ENCODE measurements at regions not wholly inside any gene's neighbourhood (a gene's known extent, or its start where the extent isn't known, plus 50 kb on each side); places are given as distances from the start of the nearest gene placed in this dataset.

GRCh38 chr12:28780960-28781359 is 368.1 kb upstream of the FAR2 start:
- H3K4me1 Mint-ChIP-seq: peaks cover 10% of the 10 kb centered on the region in 2 experiments
- H3K18ac ChIP-seq (ENCODE audit: insufficient read length, low read depth, low read length): no peak overlapping the region
- H3K27me3 ChIP-seq (ENCODE audit: insufficient read depth, low read length): no peaks in the 10 kb centered on the region
- no peaks in the 10 kb centered on the region for H3K79me2 ChIP-seq (ENCODE audit: insufficient read depth, low read length)
- TF ChIP-seq CTCF (conservative IDR thresholded peaks at IDR 0.05): no peak
- no peaks in the 10 kb centered on the region for H3K9me3 Mint-ChIP-seq
- no CpG with 5 or more reads among the region's 5 CpGs for WGBS (ENCODE audit: extremely low coverage, insufficient read length, low lambda C conversion rate)
- H2BK120ac ChIP-seq (ENCODE audit: low read depth, low read length, poor library complexity, severe bottlenecking): no peak overlapping the region
- H3K79me1 ChIP-seq (ENCODE audit: insufficient read depth, low read depth, low read length, poor library complexity, severe bottlenecking): no peaks in the 10 kb centered on the region
- H2BK12ac ChIP-seq (ENCODE audit: insufficient read length, low read depth, low read length): no peak overlapping the region
- no peak overlapping the region for H4K5ac ChIP-seq (ENCODE audit: insufficient read length, low read depth, low read length)
- H3T11ph ChIP-seq (ENCODE audit: low read length): no peak overlapping the region
- H2AFZ ChIP-seq (ENCODE audit: low read length): no peak overlapping the region
- no peaks in the 10 kb centered on the region for H3K9me3 ChIP-seq (ENCODE audit: control insufficient read depth, low read depth, low read length)
- H3K4ac ChIP-seq (ENCODE audit: low read depth, low read length): no peak overlapping the region
- no peak overlapping the region for H2BK15ac ChIP-seq (ENCODE audit: low read depth, low read length)
- no peak overlapping the region for H3K4me3 Mint-ChIP-seq
- no peak overlapping the region for H3K14ac ChIP-seq (ENCODE audit: insufficient read depth, low read length)
- no peak overlapping the region for H4K91ac ChIP-seq (ENCODE audit: insufficient read length, low read depth, low read length)
- no peak overlapping the region for H3K9ac ChIP-seq (ENCODE audit: extremely low read depth, insufficient read length, low read length)
- no peaks in the 10 kb centered on the region for H3K4me1 ChIP-seq (ENCODE audit: insufficient read depth, low read length)
- no peaks in the 10 kb centered on the region for H3K27me3 Mint-ChIP-seq (ENCODE audit: low read depth)
- no peak overlapping the region for H2AK5ac ChIP-seq (ENCODE audit: insufficient read length, low read length)
- H3K23me2 ChIP-seq (ENCODE audit: insufficient read length, low read depth, low read length, poor library complexity, severe bottlenecking): no peaks in the 10 kb centered on the region
- H3K23ac ChIP-seq (ENCODE audit: insufficient read length, low read depth, low read length): no peak overlapping the region
- no peak overlapping the region for H2BK20ac ChIP-seq (ENCODE audit: low read depth, low read length, poor library complexity, severe bottlenecking)
- no peak overlapping the region for H2BK5ac ChIP-seq (ENCODE audit: insufficient read length, low read length)
- no peak overlapping the region for H3K4me2 ChIP-seq (ENCODE audit: insufficient read depth, insufficient read length, low read length)
- no peak overlapping the region for H3K27ac Mint-ChIP-seq
- no peak overlapping the region for H4K8ac ChIP-seq (replicated peaks; ENCODE audit: insufficient read length, low read depth, low read length)
- no peak overlapping the region for H3K27ac ChIP-seq (ENCODE audit: insufficient read length, low read depth, low read length)
- no peak for DNase-seq
- no peaks in the 10 kb centered on the region for H3K36me3 Mint-ChIP-seq (ENCODE audit: insufficient read depth in 1 of 3, low read depth in 3 of 3)
- no peaks in the 10 kb centered on the region for H4K20me1 ChIP-seq (ENCODE audit: control insufficient read depth, insufficient read depth, insufficient read length)
- no peak overlapping the region for H3K56ac ChIP-seq (ENCODE audit: insufficient read length, low read depth, low read length)

Data from H9 (cell line).